HK-2 (cell line): ENCODE measurements at regions not wholly inside any gene's neighbourhood (a gene's known extent, or its start where the extent isn't known, plus 50 kb on each side); places are given as distances from the start of the nearest gene placed in this dataset.
"Not testable (repeated sequence)": the region's sequence is repeated elsewhere in the genome, so short reads cannot be mapped to it uniquely, and the experiment has no call there.

Experiments used
- DNase-seq: peaks from one replicate; pipeline ENCODE4 v3.0.0-alpha.2; 2018; ENCODE audit not compliant: unreplicated experiment

DNA sequence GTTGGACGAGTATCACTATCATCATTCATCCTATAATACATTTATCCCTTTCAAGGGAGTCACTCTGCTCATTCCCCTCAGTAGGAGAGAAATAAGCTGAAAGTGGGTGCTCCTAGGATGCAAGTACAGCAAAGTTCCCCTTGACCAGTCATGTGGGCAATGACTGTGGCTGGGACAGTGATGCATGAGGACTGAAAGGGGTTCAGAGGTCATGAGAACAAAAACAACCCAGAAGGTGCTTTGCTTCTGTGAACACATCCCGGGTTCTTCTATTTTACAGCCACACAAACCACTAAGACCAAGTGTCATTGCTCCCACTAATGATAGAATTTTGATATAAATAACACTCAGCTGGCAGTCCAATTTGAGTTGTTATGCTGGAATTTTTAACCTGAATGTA lies 177.8 kb upstream of the ADCY2 start:
- DNase-seq, result no peak

DNA sequence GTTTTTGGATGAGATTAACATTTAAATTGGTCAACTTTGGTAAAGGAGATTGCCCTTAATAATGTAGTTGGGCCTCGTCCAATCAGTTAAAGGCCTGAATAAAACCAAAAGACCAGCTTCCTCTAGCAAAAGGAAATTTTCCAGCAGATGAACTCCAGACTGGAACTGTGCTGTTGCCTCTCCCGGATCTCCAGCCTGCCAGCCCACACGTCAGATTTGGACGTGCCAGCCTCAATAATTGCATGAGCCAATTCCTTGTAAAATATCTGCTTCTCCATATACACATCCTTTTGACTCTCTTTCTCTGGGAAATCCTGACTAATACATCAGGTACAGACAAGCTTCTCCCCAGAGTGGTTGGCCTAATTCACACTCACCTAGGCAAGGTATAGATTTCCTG lies 175.8 kb upstream of the ADCY2 start:
- DNase-seq, result no peak

DNA sequence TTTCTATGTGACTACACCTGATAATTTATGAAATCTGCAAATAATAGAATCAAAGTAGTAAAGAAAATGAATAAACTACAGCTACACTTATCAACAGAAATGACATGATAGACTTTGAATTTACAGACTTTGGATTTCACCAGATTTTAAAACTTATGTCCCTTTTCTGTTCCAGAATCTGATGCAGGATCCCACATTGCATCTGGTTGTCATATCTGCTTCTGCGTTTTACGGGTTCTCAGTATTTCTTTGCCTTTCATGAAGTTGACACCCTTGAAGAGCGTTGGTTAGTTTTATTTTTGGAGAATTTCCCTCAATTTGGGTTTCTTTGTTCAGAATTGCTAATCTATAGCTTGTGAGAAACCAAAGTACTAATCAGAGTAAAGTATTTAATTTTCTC lies 174.9 kb upstream of the ADCY2 start:
- no peak for DNase-seq

DNA sequence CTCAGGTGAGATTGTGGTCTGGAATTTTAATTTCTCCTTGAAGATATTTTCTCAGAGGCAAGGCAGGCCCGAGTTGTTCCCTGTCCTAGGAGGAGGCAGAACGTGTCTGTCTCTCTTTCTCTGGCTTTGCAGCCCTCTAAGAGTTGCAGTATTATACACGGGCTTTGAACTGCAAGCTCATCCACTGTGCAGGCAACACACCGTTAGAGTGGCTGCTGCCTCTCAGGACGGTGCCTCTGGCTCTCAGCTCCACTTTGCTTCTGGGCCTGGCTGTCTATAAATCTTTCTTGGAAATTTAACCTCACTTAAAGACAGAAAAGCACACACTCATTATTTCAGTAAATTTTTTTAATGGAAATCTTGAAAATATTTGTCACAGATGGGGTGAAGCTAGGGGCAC lies 170.1 kb upstream of the ADCY2 start:
- DNase-seq, result no peak

DNA sequence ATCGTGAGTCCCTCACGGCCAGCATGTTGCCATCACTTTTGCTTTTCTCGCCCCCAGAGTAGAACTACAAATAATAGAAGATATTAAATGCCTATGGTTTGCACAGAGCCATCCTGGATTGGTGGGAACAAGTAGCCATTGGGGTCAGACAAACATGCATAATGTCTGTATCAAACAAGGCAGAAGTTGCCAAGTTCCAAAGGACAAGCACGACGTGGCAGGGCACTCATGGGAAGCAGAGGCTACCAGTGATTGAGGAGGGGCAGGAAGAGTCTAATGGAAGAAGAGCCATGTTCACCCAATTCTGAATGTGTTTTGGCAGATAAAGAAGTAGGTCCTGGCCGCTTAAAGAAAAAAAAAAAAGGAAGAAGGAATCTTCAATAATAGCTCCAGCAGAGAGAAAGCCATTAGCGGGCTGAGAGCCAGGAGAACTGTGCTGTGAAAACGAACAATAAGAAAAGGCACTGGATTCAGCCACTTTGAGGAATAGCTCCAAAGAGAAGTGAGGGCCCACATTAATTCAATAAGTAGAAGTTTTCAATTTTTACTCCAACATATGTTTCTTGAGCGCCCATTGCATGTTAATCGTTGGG lies 153.7 kb upstream of the ADCY2 start:
- no peak for DNase-seq

DNA sequence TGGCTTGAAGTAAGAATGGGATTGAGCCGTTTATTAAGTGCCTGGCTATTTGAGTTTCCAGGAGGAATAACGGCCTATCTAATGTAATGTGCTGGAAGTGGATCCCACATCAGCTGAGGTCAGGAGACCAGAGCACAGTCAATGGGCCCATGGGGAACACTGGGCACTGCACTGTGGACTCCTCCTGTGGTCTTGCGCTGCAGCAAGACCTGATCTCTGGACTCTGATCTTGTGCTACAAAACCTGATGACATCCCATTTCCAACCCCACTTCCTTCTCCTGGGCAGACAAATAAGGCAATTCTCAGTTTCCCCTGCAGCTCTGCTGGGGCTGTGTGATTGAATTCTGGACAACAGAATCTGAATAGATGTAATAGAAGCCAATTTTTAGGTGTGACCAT lies 151.7 kb upstream of the ADCY2 start:
- no peak for DNase-seq

DNA sequence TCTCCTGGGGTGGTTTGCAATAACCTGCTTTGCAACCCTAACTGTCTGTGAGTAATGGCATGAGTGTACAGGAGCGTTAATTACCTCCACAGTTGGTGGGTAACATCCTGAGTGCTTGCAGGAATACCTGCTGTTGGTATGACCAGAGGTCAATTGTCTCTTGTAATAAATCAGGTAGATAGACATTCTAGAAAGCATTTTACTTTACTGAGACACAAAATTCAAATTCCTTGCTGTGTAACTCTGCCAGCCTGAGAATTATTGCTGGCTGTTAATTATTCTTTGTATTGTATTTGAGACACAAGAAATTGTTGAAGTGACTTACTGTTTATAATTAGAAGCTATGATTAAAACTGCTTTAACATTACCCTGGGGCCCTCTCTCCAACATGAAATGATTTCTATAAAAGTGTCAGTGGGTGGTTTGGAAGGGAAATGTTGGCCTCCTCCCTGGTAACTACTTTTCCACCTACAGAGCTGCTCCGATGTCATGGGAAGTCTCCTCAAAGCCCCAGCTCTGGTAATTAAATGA lies 150.8 kb upstream of the ADCY2 start:
- DNase-seq, result no peak

DNA sequence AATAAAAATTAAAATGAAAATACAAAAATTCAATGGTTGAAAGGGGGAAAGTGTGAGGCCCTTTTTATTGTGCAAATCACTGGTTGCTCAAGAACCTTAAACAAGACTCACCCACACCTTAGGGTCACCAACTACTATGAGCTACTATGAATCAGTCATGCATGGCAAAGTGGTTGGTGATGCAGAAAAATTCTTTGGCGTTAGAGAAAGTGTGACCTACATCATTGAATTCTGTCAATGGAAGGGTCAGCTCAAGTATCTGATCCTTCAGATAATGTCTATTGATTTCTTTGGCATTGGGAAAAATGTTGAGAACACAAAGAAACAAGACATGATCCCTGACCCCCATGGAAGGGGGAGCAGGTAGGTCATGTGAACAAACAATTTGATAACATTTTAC lies 149.7 kb upstream of the ADCY2 start:
- no peak for DNase-seq

DNA sequence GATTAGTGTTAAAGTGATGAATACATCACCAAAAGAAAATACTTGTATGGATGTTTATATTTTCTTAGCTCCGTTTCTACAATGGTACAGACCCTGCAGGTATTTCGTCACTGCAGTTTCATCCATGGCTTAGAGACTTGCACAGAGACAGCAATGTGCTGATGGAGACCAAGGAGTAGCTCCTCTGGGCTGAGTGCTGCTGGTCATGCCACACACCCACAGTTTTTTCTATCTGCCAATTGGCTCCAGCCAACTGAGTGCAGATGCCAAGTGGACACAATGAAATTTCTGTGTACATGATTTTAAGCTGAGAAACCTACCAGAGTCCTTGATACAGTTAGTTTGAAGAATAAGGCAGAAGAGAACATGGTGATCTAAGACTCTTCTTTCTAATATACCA lies 145.9 kb upstream of the ADCY2 start:
- DNase-seq, result no peak

DNA sequence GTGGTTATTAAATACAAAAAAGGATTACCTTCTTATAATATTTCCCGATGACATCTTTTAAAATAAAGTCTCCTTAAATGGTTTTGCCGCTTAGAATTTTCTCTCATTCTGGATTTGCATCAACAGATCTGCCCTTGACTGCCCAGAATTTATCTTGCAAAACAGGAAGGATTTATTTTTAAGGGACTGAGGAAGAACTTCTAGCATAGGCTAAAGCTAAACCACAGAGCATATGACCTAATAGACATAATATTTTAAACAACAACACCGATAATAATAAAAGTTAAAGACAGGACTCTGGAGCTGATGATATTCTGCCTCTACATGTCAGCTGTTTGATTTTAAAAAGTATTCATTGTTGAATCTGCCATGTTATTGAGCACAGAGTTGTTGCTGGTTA lies 145.3 kb upstream of the ADCY2 start:
- no peak for DNase-seq

DNA sequence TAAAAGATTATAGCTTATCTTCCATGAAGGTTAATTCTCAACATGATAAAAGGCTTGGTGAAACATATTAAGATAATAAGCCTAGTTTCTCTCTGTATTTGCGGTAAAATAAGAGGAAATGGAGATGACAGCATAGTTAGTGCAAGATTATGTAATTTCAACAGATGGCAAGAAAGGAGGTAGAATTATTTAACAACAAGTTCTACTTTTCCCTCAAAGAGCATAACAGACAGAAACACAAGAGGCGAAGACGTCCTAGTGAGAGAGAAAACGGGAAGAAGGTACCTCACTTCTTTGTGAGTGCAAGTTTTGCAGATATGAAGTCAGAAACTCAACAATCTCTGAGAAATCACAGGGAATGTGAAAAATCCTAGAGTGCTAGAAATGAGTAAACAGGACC lies 144.8 kb upstream of the ADCY2 start:
- no peak for DNase-seq

DNA sequence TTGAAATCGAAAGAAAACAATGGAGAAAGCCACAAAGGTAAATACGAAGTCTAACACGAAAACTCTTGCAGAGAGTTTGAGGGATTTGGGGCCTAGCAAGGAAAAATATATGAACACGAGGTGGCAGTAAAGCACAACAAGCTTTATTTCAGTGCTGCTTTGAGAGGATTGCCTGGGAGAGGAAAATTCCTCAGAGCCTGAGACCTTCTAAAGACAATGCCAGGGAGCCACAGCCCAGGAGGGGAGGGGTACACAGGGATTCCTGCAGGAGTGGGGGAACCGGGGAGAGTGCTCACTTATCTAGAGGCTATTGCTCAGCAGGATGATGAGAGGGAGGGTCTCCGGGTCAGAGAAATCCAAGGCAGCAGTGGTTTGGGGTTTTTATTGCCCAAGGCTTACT lies 134.9 kb upstream of the ADCY2 start:
- no peak for DNase-seq

DNA sequence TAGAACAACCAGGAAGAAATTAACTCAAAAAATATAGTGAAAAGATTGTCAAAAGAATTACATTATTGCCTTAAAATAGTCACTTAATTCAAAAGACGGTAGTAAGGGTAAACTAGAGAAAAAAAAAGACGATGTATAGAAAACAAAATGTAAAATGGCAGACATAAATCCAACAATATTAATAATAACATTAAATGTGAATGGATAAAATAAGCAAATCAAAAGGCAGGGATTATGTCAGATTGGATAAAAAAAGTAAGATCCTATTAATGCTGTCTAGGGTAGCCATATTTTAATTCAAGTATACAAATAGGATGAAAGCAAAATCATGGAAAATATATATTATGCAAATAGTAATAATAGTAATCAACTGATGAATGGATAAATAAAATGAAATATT lies 134.0 kb upstream of the ADCY2 start:
- no peak for DNase-seq

DNA sequence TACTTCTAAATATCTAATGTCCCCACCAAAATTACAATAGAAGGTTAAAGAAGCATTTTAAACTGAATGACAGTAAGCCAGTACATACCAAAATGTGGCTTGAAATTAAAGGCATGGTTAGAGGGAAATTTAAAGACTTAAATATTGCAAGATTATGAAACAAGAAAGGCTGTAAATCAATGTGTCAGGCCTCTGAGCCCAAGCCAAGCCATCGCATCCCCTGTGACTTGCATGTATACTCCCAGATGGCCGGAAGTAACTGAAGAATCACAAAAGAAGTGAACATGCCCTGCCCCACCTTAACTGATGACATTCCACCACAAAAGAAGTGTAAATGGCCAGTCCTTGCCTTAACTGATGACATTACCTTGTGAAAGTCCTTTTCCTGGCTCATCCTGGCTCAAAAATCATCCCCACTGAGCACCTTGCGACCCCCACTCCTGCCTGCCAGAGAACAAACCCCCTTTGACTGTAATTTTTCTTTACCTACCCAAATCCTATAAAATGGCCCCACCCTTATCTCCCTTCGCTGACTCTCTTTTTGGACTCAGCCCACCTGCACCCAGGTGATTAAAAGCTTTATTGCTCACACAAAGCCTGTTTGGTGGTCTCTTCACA lies 132.4 kb upstream of the ADCY2 start:
- not testable (repeated sequence) for DNase-seq

DNA sequence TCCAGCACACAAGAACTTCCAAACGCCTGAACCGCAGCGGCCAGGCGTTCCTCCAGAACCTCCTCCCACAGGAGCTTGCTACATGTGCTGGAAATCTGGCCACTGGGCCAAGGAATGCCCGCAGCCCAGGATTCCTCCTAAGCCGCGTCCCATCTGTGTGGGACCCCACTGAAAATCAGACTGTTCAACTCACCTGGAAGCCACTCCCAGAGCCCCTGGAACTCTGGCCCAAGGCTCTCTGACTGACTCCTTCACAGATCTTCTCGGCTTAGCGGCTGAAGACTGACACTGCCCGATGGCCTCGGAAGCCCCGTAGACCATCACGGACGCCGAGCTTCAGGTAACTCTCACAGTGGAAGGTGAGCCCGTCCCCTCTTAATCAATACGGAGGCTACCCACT lies 130.2 kb upstream of the ADCY2 start:
- DNase-seq, result not testable (repeated sequence)

DNA sequence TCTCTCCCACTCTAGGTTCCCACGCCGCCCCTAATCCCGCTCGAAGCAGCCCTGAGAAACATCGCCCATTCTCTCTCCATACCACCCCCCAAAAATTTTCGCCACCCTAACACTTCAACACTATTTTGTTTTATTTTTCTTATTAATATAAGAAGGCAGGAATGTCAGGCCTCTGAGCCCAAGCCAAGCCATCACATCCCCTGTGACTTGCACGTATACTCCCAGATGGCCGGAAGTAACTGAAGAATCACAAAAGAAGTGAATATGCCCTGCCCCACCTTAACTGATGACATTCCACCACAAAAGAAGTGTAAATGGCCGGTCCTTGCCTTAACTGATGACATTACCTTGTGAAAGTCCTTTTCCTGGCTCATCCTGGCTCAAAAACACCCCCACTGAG lies 127.2 kb upstream of the ADCY2 start:
- not testable (repeated sequence) for DNase-seq

DNA sequence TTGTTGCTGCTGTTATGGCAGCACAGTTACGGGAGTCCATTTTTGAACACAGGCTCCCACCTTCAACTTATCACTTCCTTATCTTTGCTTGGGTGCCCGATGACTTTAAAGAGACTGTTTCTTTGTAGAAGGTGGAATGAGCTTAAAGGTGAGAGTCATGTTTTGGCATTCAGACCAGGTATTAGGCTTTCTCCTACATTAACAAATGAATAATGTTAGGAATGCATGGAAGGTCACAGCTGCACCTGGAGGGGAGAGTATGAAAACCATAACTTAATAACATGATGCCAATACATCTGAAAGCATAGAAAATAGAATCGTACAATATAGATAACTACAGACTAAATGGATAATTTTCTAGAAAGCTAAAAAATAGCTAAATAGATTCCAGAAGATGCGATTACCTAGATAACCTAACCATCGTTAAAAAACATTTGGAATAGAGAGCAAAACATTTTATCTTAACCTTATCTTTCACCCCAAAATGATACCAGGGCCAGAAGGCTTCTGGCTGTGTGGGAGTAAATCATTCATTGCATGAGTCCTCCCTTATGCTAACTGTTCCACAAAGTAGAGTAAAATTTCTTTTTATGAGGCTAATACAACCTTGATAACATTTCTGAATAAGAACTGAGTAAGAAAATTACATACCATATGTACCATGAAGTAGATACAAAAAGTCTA lies 126.2 kb upstream of the ADCY2 start:
- no peak for DNase-seq

DNA sequence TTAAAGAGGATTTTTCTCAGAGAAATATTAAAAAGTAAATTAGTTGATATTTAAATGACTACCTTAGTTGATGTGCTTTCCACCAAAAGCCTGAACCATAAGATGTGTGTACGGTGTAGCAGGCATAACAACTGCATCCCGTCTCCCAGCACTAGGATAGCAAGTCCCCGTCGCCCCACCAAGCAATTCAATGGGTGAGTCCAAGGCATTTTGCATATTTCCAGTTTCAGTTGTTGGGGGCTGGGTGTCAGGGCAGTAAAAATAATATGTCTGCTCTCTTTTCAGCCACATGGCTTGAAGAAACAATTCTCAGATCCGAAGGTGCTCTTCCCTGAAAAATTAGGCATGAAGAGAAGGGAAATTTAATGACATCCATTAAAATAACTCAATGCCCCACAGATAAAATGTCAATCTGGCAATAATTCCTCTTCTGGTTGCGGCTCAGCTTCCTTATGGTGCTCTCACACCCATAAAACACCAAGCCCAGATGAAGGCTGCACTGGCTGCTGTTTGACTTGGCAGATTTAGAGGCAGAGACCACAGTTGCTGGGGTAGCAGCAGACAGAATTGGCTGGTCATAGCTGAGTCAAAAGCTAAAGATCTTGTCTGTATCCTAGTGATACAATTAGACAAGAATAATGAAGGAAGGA lies 124.4 kb upstream of the ADCY2 start:
- no peak for DNase-seq

DNA sequence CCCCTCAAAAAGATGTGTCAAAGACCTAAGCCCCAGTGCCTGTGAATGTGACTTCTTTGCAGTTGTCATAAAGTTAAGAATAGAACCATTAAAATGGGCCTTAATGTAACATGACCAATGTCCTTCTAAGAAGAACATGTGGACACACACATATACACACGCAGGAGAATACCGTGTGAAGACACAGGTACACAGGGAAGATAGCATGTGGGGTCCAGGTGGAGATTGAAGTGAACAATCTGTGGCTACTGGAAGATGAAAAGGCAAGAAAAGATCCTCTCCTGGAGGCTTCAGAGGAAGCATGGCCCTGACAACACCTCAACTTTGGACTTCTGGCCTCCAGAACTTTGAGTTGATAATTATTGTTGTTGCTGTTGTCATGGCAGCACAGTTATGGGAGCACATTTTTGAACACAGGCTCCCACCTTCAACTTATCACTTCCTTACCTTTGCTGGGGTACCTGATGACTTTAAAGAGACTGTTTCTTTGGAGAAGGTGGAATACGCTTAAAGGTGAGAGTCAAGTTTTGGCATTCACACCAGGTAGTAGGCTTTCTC lies 123.5 kb upstream of the ADCY2 start:
- no peak for DNase-seq

DNA sequence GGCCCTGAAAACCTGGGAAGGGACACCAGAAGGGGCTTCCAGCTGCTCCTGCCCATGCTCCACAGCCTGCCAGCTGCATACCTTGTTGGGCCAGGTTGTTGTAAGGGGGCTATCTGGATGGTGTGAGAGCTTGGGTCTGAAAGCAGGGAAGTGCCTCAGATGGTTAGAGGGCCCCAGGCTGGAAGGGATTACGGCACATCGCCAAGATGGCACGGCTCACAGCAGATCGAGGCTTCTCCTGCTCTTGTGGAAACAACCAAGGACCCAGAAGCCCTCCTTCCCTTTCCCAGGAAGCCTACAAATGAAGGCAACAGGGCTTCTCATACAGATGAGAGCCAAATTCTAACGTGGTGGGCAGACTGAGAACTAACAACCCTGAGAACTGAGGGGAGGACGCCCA lies 121.7 kb upstream of the ADCY2 start:
- no peak for DNase-seq

DNA sequence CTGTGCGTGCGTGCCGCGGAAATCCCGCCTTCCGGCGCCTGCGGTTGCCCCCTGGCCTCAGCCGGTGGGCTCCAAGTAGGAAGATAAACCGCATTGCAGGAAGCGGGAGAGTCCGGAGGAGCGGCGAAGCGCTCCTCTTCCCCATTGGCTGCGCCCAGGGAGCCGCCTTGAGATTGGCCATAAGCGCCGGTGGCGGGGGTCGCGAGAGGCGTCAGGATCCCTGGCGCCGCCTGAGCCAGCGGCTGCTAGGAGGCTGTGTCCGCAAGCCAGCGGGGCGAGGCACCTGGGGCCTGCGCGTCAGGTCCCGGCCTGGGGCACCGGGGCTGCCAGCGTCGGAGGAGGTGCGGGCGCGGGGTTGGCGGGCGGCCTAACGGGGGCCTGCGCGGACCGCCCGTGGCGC lies 106.3 kb upstream of the ADCY2 start:
- DNase-seq, result not testable (repeated sequence)

DNA sequence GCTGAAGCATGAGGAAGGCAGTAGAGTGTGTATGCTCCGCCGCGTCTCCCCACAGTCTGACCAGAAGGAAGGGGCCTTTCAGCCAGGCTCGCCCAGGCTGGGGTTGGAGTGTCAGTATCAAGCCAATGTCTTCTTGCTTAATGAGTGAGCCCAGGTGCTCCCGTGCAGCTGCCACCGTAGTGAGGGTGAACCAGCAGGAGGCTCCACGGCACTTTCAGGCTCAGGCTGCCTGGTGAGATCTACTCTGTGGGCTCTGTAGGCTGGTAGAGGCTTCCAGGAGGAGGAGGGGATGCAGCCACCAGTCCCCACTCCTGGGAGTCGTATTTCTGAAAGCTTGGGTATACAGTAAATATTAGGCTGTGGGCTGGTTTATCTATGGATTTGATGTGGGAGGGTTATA lies 98.1 kb upstream of the ADCY2 start:
- DNase-seq, result not testable (repeated sequence)

DNA sequence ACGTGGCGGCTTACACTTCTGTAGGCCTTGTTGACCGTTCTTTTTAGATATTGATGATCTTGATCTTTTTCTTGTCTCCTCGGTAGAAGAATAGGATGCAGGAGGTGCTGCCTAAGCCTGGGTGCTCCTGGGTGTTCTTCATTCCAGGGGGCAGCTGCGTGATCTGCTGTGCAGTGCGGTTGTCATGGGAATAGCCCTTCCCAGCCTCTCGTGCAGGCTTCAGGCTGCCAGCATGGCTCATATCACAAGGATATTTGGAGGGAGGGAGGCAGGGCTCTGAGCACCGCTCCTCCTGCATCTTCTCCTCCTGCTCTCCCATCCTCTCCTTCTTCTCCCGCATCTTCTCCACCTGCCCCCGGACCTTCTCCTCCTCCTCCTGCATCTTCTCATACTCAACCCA lies 96.2 kb upstream of the ADCY2 start:
- not testable (repeated sequence) for DNase-seq
